ENCODE measurements at regions not wholly inside any gene's neighbourhood (a gene's known extent, or its start where the extent isn't known, plus 50 kb on each side); places are given as distances from the start of the nearest gene placed in this dataset.

- no peak for DNase-seq (ENCODE audit: low read depth in 2 of 2)
These were observed 715.5 kb downstream of the GBE1 start for GRCh38 chr3:81045976-81046375.

DNA sequence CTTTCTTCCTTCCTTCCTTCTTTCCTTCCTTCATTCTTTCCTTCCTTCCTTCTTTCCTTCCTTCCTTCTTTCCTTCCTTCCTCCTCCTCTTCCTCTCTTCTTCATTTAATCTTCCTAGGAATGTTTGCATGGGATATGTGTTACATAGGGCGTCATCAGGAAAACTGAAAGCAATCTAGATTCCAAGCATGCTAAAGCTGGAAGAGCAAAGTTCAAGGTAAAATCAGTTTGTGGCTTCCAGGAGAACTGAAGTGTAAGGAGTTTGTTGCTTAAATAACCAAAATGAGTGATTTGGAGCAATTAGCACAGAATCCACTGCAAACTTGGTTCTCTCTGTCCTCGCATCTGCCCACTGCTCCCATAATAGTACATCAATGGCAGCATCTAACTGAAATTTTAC lies 716.2 kb downstream of the GBE1 start:
- no peak for DNase-seq (ENCODE audit: low read depth in 2 of 2)

GRCh38 chr3:81043660-81044199 lies 717.7 kb downstream of the GBE1 start:
- DNase-seq (ENCODE audit: low read depth in 2 of 2): no peak

GRCh38 chr3:81043009-81043408 lies 718.4 kb downstream of the GBE1 start:
- DNase-seq (ENCODE audit: low read depth in 2 of 2): no peak

GRCh38 chr3:81041331-81041730 lies 720.1 kb downstream of the GBE1 start:
- no peak for DNase-seq (ENCODE audit: low read depth in 2 of 2)

DNA sequence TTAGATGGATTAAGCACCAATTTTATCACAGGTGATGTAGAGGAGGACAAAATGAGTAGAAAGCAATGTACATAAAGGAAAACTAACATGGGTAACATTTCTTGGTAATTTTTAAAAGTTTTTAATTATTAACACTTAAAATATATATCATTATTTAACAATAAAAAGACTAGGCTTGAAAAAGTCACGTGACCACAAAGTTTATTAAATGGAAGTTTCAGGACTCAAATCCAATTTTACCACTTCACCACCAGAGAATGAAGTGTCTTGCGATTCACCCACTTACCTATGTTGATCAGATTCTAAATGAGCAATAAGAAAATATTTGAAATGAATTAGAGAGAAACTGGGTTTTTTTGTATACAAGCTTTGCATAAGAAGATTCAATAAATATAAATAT lies 721.3 kb downstream of the GBE1 start:
- DNase-seq (ENCODE audit: low read depth in 2 of 2): no peak

DNA sequence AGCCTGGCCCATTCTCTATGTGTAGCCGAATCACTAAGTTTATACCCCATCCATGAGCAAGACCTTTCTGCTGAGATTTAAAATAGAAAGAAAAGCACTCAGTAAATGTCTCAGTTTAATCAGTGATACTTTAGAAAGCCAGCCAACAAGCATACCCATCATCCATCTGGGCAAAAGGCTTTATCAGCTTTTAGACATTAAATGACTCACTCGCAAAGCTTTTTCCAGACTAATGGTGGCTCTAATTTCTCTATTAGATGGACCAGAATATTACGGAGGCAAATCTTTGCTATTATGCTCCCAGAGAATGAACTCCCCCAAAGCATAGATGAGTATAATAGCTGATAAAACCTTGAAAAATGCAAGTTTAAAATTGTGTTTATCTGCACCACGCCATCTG lies 727.8 kb downstream of the GBE1 start:
- no peak for DNase-seq (ENCODE audit: low read depth in 2 of 2)

GRCh38 chr3:81033185-81033584 lies 728.3 kb downstream of the GBE1 start:
- DNase-seq (ENCODE audit: low read depth in 2 of 2): no peak

DNA sequence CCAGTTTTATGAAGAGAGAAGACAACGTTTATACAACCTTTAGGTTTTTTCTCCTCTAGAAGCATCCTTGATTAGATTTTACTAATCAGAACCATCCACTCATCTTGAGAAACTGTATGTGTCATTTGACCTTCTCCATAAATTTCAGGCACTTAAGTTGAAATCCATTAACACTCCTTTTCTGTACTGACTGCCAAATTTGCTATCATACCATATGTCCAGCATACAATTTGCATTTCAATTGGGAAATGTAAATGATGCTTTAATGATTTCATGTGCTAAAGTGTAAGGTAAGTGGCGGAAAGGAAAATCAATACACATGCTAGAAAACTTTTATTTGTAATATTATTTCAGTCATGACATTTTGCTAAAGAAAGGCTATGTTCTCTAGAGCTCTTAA lies 731.6 kb downstream of the GBE1 start:
- no peak for DNase-seq (ENCODE audit: low read depth in 2 of 2)

- no peak for DNase-seq (ENCODE audit: low read depth in 2 of 2)
These were observed 734.1 kb downstream of the GBE1 start for GRCh38 chr3:81027344-81027743.

GRCh38 chr3:81024560-81024959 lies 736.9 kb downstream of the GBE1 start:
- DNase-seq (ENCODE audit: low read depth in 2 of 2): no peak

- DNase-seq (ENCODE audit: low read depth in 2 of 2): no peak
These were observed 739.1 kb downstream of the GBE1 start for GRCh38 chr3:81022339-81022738.

DNA sequence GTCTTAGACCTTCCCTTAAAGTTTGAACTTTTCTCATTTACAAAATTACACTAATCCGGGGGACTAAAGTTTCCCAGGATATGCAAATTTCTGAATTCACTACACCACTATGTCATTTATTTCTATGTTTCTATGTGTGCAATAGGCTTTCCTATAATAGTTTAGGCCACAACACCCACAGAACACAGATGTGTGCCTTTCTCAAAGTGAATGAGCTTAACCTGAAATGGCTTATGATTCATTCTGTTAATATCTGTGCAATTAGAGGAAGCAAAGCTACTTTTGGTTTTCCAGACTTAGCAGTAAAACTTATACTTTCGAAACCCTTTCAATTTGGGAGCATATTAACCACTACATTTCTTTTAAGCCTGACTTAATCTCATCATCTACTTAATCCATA lies 748.1 kb downstream of the GBE1 start:
- DNase-seq (ENCODE audit: low read depth in 2 of 2): no peak

DNA sequence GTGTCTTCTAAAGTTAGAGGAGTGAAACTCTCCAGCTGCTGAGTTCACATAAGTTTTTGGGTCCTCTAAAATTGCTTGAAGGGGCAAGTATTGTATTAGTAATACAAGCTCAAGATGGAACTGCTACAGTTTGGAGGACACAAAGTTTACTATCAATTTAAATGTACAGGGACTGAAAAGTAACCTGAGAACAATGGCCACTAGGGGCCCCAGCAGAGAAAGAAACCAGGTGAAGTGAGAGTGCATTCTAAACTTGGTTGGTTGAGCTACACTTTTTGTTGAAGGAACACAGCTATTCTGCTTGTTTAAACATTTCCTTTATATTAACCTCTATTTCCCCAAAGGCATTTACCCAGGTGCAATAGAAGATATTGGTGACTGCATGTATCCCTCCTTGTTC lies 755.5 kb downstream of the GBE1 start:
- DNase-seq (ENCODE audit: low read depth in 2 of 2): no peak

- DNase-seq (ENCODE audit: low read depth in 2 of 2): no peak
These were observed 757.6 kb downstream of the GBE1 start for GRCh38 chr3:81003817-81004216.

GRCh38 chr3:81003008-81003645 lies 758.3 kb downstream of the GBE1 start:
- DNase-seq (ENCODE audit: low read depth in 2 of 2): no peak

DNA sequence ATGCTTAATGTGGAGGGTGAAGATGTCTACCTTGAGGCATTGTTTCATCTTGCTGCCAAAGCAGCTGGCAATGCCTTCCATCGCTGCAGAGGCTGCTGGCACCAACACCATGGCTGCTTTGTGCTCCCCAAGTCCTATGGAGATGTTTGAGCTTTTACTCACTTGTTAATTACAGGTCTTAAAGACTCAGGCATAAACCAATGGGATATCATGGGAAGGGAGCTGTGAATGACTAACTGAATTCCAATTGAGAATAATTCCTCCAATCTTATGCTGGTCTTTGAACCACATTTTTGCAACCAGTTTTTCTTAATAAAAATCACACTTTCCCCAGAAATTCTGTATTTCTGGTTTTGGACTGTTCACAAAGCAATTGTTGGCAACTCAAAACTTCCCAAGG lies 762.0 kb downstream of the GBE1 start:
- DNase-seq (ENCODE audit: low read depth in 2 of 2): no peak

- DNase-seq (ENCODE audit: low read depth in 2 of 2): no peak
These were observed 763.4 kb downstream of the GBE1 start for GRCh38 chr3:80998022-80998421.

DNA sequence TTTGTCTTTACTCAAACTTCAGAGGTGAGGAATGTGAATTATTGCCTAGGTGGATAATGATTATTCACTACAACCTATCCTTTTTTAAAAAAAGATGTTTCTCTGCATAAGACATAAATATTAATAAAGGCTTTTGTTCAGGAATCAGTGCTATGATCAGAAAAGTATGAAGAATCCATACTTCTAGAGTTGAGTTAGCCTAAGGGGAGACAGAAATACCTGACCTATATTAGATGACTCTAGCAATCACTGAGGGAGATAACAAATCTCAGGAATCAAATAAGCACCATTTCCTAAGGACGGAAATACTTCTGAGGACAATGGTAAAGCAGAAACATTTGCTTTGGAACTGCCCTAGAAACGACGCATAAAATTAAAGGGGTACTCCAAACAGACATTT lies 763.8 kb downstream of the GBE1 start:
- DNase-seq (ENCODE audit: low read depth in 2 of 2): no peak

GRCh38 chr3:80994767-80995166 lies 766.7 kb downstream of the GBE1 start:
- DNase-seq (ENCODE audit: low read depth in 2 of 2): no peak

DNA sequence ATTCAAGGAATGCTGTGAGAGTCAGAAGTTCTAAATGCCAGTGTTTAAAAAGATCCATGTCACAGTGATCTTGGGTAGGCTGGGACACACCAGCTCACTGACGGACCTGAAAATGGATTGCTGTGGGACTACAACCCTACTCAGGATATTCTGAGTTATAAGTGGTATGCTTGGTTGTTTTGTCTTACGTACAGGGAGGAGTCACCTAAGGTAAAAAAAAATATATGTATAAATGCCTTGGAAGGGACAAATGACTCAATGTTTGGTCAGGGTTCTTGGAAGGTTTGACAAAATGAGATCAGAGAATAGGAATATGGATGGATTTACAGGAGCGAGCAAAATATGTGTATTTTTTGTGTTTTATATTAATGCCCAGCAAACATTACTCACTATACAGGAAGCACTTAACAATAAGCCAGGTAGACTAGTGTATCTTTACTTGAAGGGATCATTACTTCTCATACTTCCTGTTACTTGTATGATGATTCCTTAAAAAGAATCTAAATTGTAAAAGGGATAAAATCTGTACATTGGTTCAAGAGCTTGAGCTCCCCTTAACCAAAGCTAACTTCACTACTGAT lies 767.3 kb downstream of the GBE1 start:
- no peak for DNase-seq (ENCODE audit: low read depth in 2 of 2)

GRCh38 chr3:80993241-80993945 lies 768.1 kb downstream of the GBE1 start:
- no peak for DNase-seq (ENCODE audit: low read depth in 2 of 2)

DNA sequence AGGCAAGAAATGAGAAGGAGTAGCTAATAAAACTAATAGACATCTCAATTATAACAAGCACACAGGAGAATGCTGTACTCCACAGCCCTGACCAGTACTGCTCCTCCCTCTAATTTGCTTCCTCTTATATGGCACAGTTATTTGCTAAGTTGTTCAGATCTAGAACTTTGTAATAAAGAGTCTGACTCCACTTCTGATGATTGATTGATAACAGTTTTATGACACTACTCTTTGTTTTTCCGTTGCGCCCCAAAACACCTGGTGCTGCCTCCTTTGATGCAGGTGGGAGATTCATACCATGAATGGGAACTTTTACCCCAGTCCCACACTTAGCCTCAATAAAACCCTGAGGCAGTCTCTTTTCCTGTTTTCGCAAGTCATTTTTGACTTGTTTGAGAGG lies 777.7 kb downstream of the GBE1 start:
- no peak for DNase-seq (ENCODE audit: low read depth in 2 of 2)
